ENCODE measurements at regions not wholly inside any gene's neighbourhood (a gene's known extent, or its start where the extent isn't known, plus 50 kb on each side); places are given as distances from the start of the nearest gene placed in this dataset.
"Not testable (repeated sequence)": the region's sequence is repeated elsewhere in the genome, so short reads cannot be mapped to it uniquely, and the experiment has no call there.

DNA sequence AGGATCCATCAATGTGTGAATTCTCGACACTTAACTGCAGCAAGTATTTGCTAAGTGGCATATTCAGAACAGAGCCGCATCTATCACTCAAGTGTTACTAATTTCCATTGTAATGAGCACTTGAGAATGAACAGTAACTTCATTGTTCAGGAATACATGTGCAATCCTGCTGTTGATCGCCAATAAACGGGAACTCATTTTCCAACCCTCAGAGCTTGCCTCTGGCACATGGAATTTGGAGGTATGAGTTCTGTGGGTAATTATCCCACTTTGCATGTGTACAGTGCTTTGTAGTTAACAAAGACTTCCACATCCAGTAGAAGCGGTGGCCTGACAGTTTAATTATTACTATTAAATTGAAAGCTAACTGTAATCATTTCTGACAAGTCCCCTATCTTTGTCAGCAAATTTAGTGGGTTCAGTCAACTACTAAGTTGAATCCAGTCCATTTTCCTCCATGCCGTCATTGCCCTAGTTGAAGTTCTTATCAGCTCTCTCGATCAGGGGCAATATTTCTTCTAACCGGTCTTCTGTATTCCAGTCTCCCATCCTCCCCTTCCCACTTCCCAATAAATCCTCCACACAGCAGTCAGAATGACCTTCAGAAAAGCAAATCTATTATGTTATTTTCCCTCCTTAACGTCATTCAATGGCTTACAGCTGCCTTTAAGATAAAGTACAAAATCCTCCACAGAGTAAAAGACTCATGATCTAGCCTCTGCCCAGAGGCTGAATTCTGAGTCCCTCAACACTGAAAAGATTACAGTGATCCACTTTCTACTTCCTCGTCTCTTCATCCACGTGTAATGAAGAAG lies 62.4 kb upstream of the GBA3 start:
- DNase-seq (ENCODE audit: low read depth in 2 of 2), result not testable (repeated sequence)

DNA sequence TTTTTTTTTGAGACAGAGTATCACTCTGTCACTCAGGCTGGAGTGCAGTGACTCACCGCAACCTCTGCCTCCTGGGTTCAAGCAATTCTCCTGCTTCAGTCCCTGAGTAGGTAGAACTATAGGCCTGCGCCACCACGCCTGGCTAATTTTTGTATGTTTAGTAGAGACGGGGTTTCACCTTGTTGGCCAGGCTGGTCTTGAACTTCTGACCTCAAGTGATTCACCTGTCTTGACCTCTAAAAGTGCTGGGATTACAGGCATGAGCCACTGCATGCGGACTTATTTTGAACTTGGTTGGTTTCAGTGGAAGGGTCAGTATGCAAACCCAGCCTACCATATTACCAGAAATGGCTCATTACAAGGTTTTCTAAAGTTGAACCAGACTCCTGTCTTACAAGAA lies 61.6 kb upstream of the GBA3 start:
- not testable (repeated sequence) for DNase-seq (ENCODE audit: low read depth in 2 of 2)

DNA sequence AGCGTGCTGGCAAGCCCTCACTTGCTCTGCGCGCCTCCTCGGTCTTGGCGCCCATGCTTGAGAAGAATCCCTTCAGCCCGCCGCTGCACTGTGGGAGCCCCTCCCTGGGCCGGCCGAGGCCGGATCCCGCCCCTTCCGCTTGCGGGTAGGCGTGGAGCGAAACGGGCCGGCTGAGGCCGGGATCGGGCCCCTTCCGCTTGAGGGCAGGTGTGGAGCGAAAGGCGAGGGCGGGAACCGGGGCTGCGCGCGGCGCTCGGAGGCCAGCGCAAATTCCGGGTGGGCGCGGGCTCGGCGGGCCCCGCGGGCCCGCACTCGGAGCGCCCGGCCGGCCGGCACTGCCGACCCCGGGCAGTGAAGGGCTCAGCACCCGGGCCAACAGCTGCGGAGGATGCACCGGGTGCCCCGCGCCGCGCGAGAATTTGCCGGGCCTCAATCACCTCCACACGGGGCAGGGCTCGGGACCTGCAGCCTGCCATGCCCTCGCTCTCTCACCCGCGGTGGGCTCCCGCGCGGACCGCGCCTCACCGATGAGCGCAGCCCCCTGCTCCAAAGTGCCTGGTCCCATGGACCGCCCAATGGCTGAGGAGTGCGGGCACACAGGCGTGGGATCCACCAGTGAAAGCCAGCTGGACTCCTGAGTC lies 58.1 kb upstream of the GBA3 start:
- no peak for DNase-seq (ENCODE audit: low read depth in 2 of 2)

DNA sequence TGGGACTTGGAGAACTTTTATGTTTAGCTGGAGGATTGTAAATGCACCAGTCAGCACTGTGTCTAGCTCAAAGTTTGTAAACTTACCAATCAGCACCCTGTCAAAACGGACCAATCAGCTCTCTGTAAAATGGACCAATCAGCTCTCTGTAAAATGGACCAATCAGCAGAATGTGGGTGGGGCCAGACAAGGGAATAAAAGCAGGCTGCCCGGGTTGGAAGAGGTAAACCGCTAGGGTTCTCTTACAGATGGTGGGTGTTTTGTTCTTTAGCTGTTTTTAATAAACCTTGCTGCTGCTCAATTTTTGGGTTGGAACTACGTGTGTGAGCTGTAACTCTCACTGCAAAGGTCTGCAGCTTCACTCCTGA lies 57.6 kb upstream of the GBA3 start:
- DNase-seq (ENCODE audit: low read depth in 2 of 2), result not testable (repeated sequence)

DNA sequence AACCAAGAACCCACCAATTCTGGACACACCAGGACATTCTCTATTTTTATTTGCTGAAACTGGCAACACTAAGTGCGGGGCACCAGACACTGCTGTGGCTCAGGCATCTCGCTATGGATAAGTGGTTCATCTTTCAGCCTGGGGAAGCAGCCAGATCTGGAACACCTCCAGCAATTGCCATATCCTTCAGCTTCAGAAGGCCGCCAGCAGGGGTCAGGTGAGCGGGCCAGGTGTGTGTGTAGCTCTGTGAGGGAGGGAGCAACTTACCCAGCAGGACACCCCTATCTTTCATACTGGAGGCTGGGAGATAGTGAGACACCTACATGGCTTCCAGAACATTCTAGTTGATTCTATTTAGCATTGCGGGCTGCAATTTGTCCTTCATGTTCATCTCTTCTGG lies 57.0 kb upstream of the GBA3 start:
- no peak for DNase-seq (ENCODE audit: low read depth in 2 of 2)

DNA sequence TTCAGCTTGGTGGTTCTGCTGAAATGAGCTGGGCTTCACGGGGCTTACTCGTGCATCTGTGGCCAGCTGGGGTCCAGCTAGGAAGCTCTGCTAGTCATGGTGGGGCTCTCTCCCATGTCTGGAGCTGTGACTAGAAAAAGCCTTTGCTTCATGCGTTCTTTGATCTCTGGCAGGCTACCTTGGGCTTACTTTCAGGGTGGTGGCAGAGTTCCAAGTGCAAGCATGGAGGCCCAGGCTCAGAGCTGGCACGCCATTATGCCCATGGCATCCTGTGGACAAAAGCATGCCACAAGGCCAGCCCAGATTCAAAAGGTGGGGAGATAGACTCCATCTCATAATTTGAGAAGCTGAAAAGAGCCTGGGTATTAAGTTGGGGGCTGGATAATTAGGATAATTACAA lies 55.4 kb upstream of the GBA3 start:
- DNase-seq (ENCODE audit: low read depth in 2 of 2), result no peak

Measured in stimulated activated CD4-positive, alpha-beta T cell treated with anti-CD3 and anti-CD28 coated beads, Interleukin-12 subunit alpha, Interleukin-12 subunit beta, amount 100 ng/mL, for 24 hours (primary cell).